Prostate gland (tissue), 2 donors: ENCODE measurements at regions not wholly inside any gene's neighbourhood (a gene's known extent, or its start where the extent isn't known, plus 50 kb on each side); places are given as distances from the start of the nearest gene placed in this dataset.

Experiments used
- DNase-seq: peaks from one replicate; pipeline ENCODE4 v3.0.0-alpha.2; 2019; ENCODE audit warnings: low spot score
- H3K27ac ChIP-seq, 2 donors: fragments of 200-600 bp; sonication (generic); 2 replicates each; pipeline ENCODE4 v1.5.1; 2017 to 2019
- H3K27me3 ChIP-seq: fragments of 200-600 bp; sonication (generic); replicated peaks from 2 replicates; pipeline ENCODE4 v1.5.1; 2019; ENCODE audit not compliant: insufficient read depth
- H3K36me3 ChIP-seq, 2 donors: fragments of 200-600 bp; sonication (generic); 1 replicate in 1 of 2; 2 replicates in 1 of 2; pipeline versions ENCODE4 v1.5.1 to v1.8.1; 2017 to 2019
- H3K4me1 ChIP-seq: fragments of 200-600 bp; sonication (generic); replicated peaks from 2 replicates; pipeline ENCODE4 v1.5.1; 2019
- H3K4me3 ChIP-seq, 2 donors: fragments of 200-600 bp; sonication (generic); 2 replicates each; pipeline ENCODE4 v1.5.1; 2017 to 2019
- H3K9me3 ChIP-seq: fragments of 200-600 bp; sonication (generic); 2 replicates; pipeline ENCODE4 v1.5.1; 2017
- CTCF ChIP-seq, 4 experiments: fragments of 200-600 bp in 2 of 4; fragments of 450-650 bp in 2 of 4; sonication (generic) in 2 of 4; IDR thresholded peaks; 1 replicate in 3 of 4; 2 replicates in 1 of 4; pipeline ENCODE4 v1.5.1; 2016 to 2019; ENCODE audit warnings: antibody characterized with exemption in 4 of 4, mild to moderate bottlenecking in 2 of 4, moderate library complexity in 2 of 4
- POLR2A ChIP-seq: fragments of 450-650 bp; IDR thresholded peaks from one replicate; pipeline ENCODE4 v1.6.1; 2016; ENCODE audit warnings: antibody characterized with exemption, mild to moderate bottlenecking
- POLR2AphosphoS5 ChIP-seq: sonication (generic); formaldehyde crosslinking; IDR thresholded peaks from one replicate; pipeline ENCODE4 v1.6.1; 2017; ENCODE audit warnings: antibody characterized with exemption
- WGBS: methylation state at CpG from one replicate; pipeline ENCODE4 v1.1.5; 2018; 5-methylcytosine and 5-hydroxymethylcytosine counted together
- intact Hi-C: fragments of 100-400 bp; cut with DNase I; formaldehyde crosslinking; loops from one replicate; pipeline ENCODE4 v1.14.2; 2022

- WGBS = 98% methylated on average over 11 of the region's 11 CpGs
- no peaks in the 10 kb centered on the region for H3K27me3 ChIP-seq
Measured at GRCh38 chr22:47456031-47456430, 693.6 kb downstream of the TBC1D22A start.

GRCh38 chr22:47453049-47453448 lies 690.6 kb downstream of the TBC1D22A start:
- 80% methylated on average over 6 of the region's 6 CpGs for WGBS
- Histone ChIP-seq H3K27me3 (no peaks in the 10 kb centered on the region), H3K9me3 (no peaks in the 10 kb centered on the region), H3K4me1 (no peaks in the 10 kb centered on the region), H3K36me3 (no peaks in the 10 kb centered on the region), H3K27ac (no peak overlapping the region), H3K4me3 (no peak overlapping the region)
- TF ChIP-seq CTCF (IDR thresholded peaks at IDR 0.05) = no peak
- TF ChIP-seq POLR2A = no peak
- intact Hi-C loops = no loop called here
- no peak for DNase-seq

More at GRCh38 chr22:47456031-47456430, 693.6 kb downstream of the TBC1D22A start:
- TF ChIP-seq CTCF (IDR thresholded peaks at IDR 0.05) = no peak
- TF ChIP-seq POLR2A = no peak
- no peak for TF ChIP-seq POLR2AphosphoS5
- Histone ChIP-seq H3K4me1 (no peaks in the 10 kb centered on the region), H3K9me3 (no peaks in the 10 kb centered on the region), H3K36me3 (no peaks in the 10 kb centered on the region), H3K27ac (no peak overlapping the region), H3K4me3 (no peak overlapping the region)
- no peak for DNase-seq
- intact Hi-C loops = no loop called here

GRCh38 chr22:47452184-47452583 lies 689.7 kb downstream of the TBC1D22A start:
- Histone ChIP-seq H3K36me3 (no peaks in the 10 kb centered on the region), H3K27ac (no peak overlapping the region), H3K4me3 (no peak overlapping the region), H3K4me1 (no peaks in the 10 kb centered on the region), H3K9me3 (no peaks in the 10 kb centered on the region), H3K27me3 (no peaks in the 10 kb centered on the region)
- intact Hi-C loops = no loop called here
- WGBS = 88% methylated on average over 2 of the region's 2 CpGs
- DNase-seq = no peak
- TF ChIP-seq POLR2AphosphoS5 (no peak), CTCF (IDR thresholded peaks at IDR 0.05) (peak in 2 of 4 experiments; percentile 21 to 26)

GRCh38 chr22:47450876-47451475 lies 688.5 kb downstream of the TBC1D22A start:
- no peak for DNase-seq
- TF ChIP-seq POLR2AphosphoS5 (no peak), POLR2A (no peak), CTCF (IDR thresholded peaks at IDR 0.05) (no peak)
- Histone ChIP-seq H3K36me3 (no peaks in the 10 kb centered on the region), H3K9me3 (no peaks in the 10 kb centered on the region), H3K27ac (no peak overlapping the region), H3K27me3 (no peaks in the 10 kb centered on the region), H3K4me3 (no peak overlapping the region), H3K4me1 (no peaks in the 10 kb centered on the region)
- WGBS = 68% methylated on average over 9 of the region's 9 CpGs
- intact Hi-C loops = no loop called here

GRCh38 chr22:47449508-47450270 lies 687.2 kb downstream of the TBC1D22A start:
- H3K9me3 ChIP-seq = no peaks in the 10 kb centered on the region
- TF ChIP-seq POLR2AphosphoS5 = no peak
- TF ChIP-seq POLR2A = no peak
- TF ChIP-seq CTCF (IDR thresholded peaks at IDR 0.05) = no peak
- intact Hi-C loops = no loop called here
- H3K27ac ChIP-seq = no peak overlapping the region
- H3K27me3 ChIP-seq = no peaks in the 10 kb centered on the region
- 79% methylated on average over 12 of the region's 12 CpGs for WGBS
- no peak for DNase-seq
- H3K36me3 ChIP-seq = no peaks in the 10 kb centered on the region
- H3K4me3 ChIP-seq = no peak overlapping the region
- no peaks in the 10 kb centered on the region for H3K4me1 ChIP-seq
